Loucy (cell line): ENCODE measurements at regions not wholly inside any gene's neighbourhood (a gene's known extent, or its start where the extent isn't known, plus 50 kb on each side); places are given as distances from the start of the nearest gene placed in this dataset.
"Not testable (repeated sequence)": the region's sequence is repeated elsewhere in the genome, so short reads cannot be mapped to it uniquely, and the experiment has no call there.

Experiments
- H2AFZ ChIP-seq: fragments of 200-600 bp; sonication (generic); 2 replicates; pipeline ENCODE4 v1.6.0; 2016; ENCODE audit warnings: antibody characterized with exemption, mild to moderate bottlenecking, low read length, moderate library complexity
- H3F3A ChIP-seq: fragments of 200-600 bp; 2 replicates; pipeline ENCODE4 v1.6.0; 2016; ENCODE audit warnings: antibody characterized with exemption, low read depth, mild to moderate bottlenecking
- H3K27me3 ChIP-seq: fragments of 200-600 bp; sonication (generic); 2 replicates; pipeline ENCODE4 v1.6.1; 2014; ENCODE audit warnings: low read length, mild to moderate bottlenecking; ENCODE audit not compliant: insufficient read depth, poor library complexity, severe bottlenecking
- H3K36me3 ChIP-seq: fragments of 200-600 bp; sonication (generic); 2 replicates; pipeline ENCODE4 v1.6.1; 2016; ENCODE audit warnings: low read length; ENCODE audit not compliant: insufficient read depth
- H3K4me1 ChIP-seq: fragments of 200-600 bp; sonication (generic); 2 replicates; pipeline ENCODE4 v1.5.1; 2014; ENCODE audit warnings: low read length, mild to moderate bottlenecking; ENCODE audit not compliant: insufficient read depth, poor library complexity, severe bottlenecking
- H3K4me2 ChIP-seq: fragments of 200-600 bp; sonication (generic); 2 replicates; pipeline ENCODE4 v1.6.0; 2014; ENCODE audit warnings: antibody characterized with exemption, low read length, low read depth, mild to moderate bottlenecking; ENCODE audit not compliant: poor library complexity, severe bottlenecking
- H3K4me3 ChIP-seq: fragments of 200-600 bp; sonication (generic); 2 replicates; pipeline ENCODE4 v1.5.1; 2014; ENCODE audit warnings: low read length, mild to moderate bottlenecking, mixed read lengths; ENCODE audit not compliant: poor library complexity, severe bottlenecking
- H3K79me2 ChIP-seq: fragments of 200-600 bp; sonication (generic); 2 replicates; pipeline ENCODE4 v1.6.1; 2014; ENCODE audit warnings: low read length; ENCODE audit not compliant: insufficient read depth
- H3K9ac ChIP-seq: fragments of 200-600 bp; sonication (generic); 2 replicates; pipeline ENCODE4 v1.6.0; 2014; ENCODE audit warnings: mild to moderate bottlenecking, low read depth, low read length, moderate library complexity; ENCODE audit not compliant: poor library complexity, severe bottlenecking
- H3K9me2 ChIP-seq: fragments of 200-600 bp; sonication (generic); replicated peaks from 2 replicates; pipeline ENCODE4 v1.6.1; 2016; ENCODE audit warnings: low read depth, low read length, mixed read lengths
- H3K9me3 ChIP-seq: fragments of 200-600 bp; sonication (generic); 2 replicates; pipeline ENCODE4 v1.6.1; 2014; ENCODE audit warnings: mild to moderate bottlenecking, antibody characterized with exemption, low read length, low read depth; ENCODE audit not compliant: insufficient read depth
- H4K20me1 ChIP-seq: fragments of 200-600 bp; sonication (generic); 2 replicates; pipeline ENCODE4 v1.6.0; 2014; ENCODE audit warnings: antibody characterized with exemption, low read length, mild to moderate bottlenecking; ENCODE audit not compliant: insufficient read depth, poor library complexity, severe bottlenecking
- EZH2phosphoT487 ChIP-seq: fragments of 200-600 bp; IDR thresholded peaks from 2 replicates; pipeline ENCODE4 v1.6.1; 2018; ENCODE audit warnings: antibody characterized with exemption, mild to moderate bottlenecking, moderate library complexity, borderline replicate concordance
- TF ChIP-seq, protein P1 (sequence below): fragments of 200-600 bp; sonication (generic); conservative IDR thresholded peaks from 2 replicates; pipeline ENCODE4 v1.5.1; 2014; ENCODE audit warnings: mild to moderate bottlenecking, antibody characterized with exemption, low read length

GRCh38 chr12:105523164-105524057, 192.9 kb downstream of the C12orf75 start:
- Histone ChIP-seq H3K9me2 (no peaks in the 10 kb centered on the region), H4K20me1 (no peaks in the 10 kb centered on the region), H3K36me3 (no peaks in the 10 kb centered on the region), H3K27me3 (no peaks in the 10 kb centered on the region), H3K79me2 (no peaks in the 10 kb centered on the region), H3K4me1 (no peaks in the 10 kb centered on the region), H3K4me2 (no peak overlapping the region), H2AFZ (no peak overlapping the region), H3K4me3 (no peak overlapping the region), H3K9ac (no peak overlapping the region), H3K9me3 (no peaks in the 10 kb centered on the region), H3F3A (no peaks in the 10 kb centered on the region)
- TF ChIP-seq, protein P1, sequence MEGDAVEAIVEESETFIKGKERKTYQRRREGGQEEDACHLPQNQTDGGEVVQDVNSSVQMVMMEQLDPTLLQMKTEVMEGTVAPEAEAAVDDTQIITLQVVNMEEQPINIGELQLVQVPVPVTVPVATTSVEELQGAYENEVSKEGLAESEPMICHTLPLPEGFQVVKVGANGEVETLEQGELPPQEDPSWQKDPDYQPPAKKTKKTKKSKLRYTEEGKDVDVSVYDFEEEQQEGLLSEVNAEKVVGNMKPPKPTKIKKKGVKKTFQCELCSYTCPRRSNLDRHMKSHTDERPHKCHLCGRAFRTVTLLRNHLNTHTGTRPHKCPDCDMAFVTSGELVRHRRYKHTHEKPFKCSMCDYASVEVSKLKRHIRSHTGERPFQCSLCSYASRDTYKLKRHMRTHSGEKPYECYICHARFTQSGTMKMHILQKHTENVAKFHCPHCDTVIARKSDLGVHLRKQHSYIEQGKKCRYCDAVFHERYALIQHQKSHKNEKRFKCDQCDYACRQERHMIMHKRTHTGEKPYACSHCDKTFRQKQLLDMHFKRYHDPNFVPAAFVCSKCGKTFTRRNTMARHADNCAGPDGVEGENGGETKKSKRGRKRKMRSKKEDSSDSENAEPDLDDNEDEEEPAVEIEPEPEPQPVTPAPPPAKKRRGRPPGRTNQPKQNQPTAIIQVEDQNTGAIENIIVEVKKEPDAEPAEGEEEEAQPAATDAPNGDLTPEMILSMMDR, result no peak
- TF ChIP-seq EZH2phosphoT487, result no peak

DNA sequence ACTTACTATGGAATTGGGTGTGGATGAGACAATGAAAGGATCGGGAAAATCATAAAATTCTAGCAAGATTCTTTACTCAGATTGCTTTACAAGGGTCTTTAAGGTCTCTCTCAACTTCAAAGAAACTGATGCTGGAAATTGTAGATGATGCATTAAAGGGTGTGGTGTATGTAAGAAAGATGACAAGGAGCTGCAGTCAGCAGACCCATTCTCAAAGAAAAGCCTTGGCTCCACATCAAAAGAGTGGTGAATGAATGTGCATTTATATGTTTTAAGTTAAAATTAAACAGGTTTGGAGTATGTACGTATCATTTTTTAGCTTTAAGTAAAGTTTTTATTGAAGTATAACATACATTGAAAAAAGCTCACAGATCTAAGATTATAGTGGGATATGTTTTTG, 194.5 kb downstream of the C12orf75 start:
- Histone ChIP-seq H3K36me3 (no peaks in the 10 kb centered on the region), H3F3A (no peaks in the 10 kb centered on the region), H3K79me2 (no peaks in the 10 kb centered on the region)

DNA sequence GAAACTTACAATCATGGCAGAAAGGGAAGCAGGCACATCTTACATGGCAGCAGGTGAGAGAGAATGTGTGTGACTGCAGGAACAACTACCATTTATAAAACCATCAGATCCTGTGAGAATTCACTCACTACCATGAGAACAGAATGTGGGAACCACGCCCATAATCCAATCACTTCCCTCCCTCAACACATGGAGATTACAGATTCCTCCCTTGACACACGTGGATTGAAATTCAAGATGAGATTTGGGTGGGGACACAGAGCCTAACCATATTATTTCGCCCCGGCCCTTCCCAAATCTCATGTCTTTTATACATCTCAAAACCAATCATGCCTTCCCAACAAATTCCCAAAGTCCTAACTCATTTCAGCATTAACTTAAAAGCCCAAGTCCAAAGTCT, 203.6 kb downstream of the C12orf75 start:
- Histone ChIP-seq H3K9ac (no peak overlapping the region), H3K79me2 (no peaks in the 10 kb centered on the region), H3K9me2 (no peaks in the 10 kb centered on the region), H2AFZ (no peak overlapping the region), H3K27me3 (peaks cover 4% of the 10 kb centered on the region), H3K4me3 (no peak overlapping the region), H3K9me3 (peaks cover 9% of the 10 kb centered on the region; the same call in 1 of the 2 replicates), H4K20me1 (no peaks in the 10 kb centered on the region), H3F3A (no peaks in the 10 kb centered on the region), H3K4me1 (no peaks in the 10 kb centered on the region), H3K4me2 (no peak overlapping the region), H3K36me3 (no peaks in the 10 kb centered on the region)
- TF ChIP-seq, protein P1, result no peak
- no peak for TF ChIP-seq EZH2phosphoT487

More for the DNA sequence above, 194.5 kb downstream of the C12orf75 start:
- Histone ChIP-seq H2AFZ (no peak overlapping the region), H3K9me3 (no peaks in the 10 kb centered on the region), H3K4me2 (no peak overlapping the region), H3K4me1 (no peaks in the 10 kb centered on the region), H3K9ac (no peak overlapping the region), H3K4me3 (no peak overlapping the region), H4K20me1 (no peaks in the 10 kb centered on the region), H3K9me2 (no peaks in the 10 kb centered on the region), H3K27me3 (no peaks in the 10 kb centered on the region)
- TF ChIP-seq, protein P1, result no peak
- TF ChIP-seq EZH2phosphoT487, result no peak

DNA sequence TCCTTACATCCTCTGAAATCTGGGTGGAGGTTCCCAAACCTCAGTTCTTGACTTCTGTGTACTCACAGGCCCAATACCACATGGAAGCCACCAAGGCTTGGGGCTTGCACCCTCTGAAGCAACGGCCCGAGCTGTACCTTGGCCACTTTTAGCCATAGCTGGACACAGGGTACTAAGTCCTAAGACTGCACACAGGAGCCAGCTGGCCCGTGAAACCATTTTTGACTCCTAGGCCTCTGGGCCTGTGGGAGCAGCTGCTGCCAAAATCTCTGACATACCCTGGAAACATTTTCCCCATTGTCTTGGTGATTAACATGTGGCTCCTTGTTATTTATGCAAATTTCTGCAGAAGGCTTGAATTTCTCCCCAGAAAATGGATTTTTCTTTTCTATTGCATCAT, 204.5 kb downstream of the C12orf75 start:
- H3K9me3 ChIP-seq, H3K9ac ChIP-seq, H3K4me3 ChIP-seq, H3K27me3 ChIP-seq, H4K20me1 ChIP-seq, H3K4me2 ChIP-seq, H3K36me3 ChIP-seq, H3F3A ChIP-seq, H3K79me2 ChIP-seq, H3K9me2 ChIP-seq, H2AFZ ChIP-seq, H3K4me1 ChIP-seq: not testable (repeated sequence)
